ENCODE measurements at regions not wholly inside any gene's neighbourhood (a gene's known extent, or its start where the extent isn't known, plus 50 kb on each side); places are given as distances from the start of the nearest gene placed in this dataset.
"Not testable (repeated sequence)": the region's sequence is repeated elsewhere in the genome, so short reads cannot be mapped to it uniquely, and the experiment has no call there.

- TF ChIP-seq, protein P1, sequence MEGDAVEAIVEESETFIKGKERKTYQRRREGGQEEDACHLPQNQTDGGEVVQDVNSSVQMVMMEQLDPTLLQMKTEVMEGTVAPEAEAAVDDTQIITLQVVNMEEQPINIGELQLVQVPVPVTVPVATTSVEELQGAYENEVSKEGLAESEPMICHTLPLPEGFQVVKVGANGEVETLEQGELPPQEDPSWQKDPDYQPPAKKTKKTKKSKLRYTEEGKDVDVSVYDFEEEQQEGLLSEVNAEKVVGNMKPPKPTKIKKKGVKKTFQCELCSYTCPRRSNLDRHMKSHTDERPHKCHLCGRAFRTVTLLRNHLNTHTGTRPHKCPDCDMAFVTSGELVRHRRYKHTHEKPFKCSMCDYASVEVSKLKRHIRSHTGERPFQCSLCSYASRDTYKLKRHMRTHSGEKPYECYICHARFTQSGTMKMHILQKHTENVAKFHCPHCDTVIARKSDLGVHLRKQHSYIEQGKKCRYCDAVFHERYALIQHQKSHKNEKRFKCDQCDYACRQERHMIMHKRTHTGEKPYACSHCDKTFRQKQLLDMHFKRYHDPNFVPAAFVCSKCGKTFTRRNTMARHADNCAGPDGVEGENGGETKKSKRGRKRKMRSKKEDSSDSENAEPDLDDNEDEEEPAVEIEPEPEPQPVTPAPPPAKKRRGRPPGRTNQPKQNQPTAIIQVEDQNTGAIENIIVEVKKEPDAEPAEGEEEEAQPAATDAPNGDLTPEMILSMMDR (optimal IDR thresholded peaks at IDR 0.05 in 1 of 3, IDR thresholded peaks at IDR 0.05 in 1 of 3, conservative IDR thresholded peaks at IDR 0.05 in 1 of 3; ENCODE audit: extremely low read depth in 1 of 3, insufficient read depth in 2 of 3, low read length in 3 of 3): not testable (repeated sequence)
- TF ChIP-seq EZH2 (IDR thresholded peaks at IDR 0.05; ENCODE audit: low read length): not testable (repeated sequence)
Measured at GRCh38 chr9:62798884-62799850, 1609.3 kb downstream of the SPATA31A7 start.
